SU-DHL-6 (cell line): ENCODE measurements at regions not wholly inside any gene's neighbourhood (a gene's known extent, or its start where the extent isn't known, plus 50 kb on each side); places are given as distances from the start of the nearest gene placed in this dataset.

ENCODE experiments used
- H2AFZ ChIP-seq: fragments of 200-600 bp; sonication (generic); 2 replicates; pipeline ENCODE4 v1.6.1; 2014; ENCODE audit warnings: low read depth, mild to moderate bottlenecking, moderate library complexity, mixed read lengths, antibody characterized with exemption, low read length; ENCODE audit not compliant: severe bottlenecking
- H3F3A ChIP-seq: fragments of 200-600 bp; shearing (Covaris generic); 2 replicates; pipeline ENCODE4 v1.6.0; 2016; ENCODE audit warnings: antibody characterized with exemption, mild to moderate bottlenecking; ENCODE audit not compliant: insufficient read depth
- H3K27ac ChIP-seq: fragments of 200-600 bp; sonication (generic); 2 replicates; pipeline ENCODE4 v1.5.1; 2016; ENCODE audit warnings: low read depth, mild to moderate bottlenecking, low read length, moderate library complexity, mixed read lengths
- H3K27me3 ChIP-seq: fragments of 200-600 bp; sonication (generic), shearing (Covaris generic); 2 replicates; pipeline ENCODE4 v1.6.0; 2014; ENCODE audit warnings: mild to moderate bottlenecking, low read length
- H3K36me3 ChIP-seq: fragments of 200-600 bp; sonication (generic); 2 replicates; pipeline ENCODE4 v1.6.1; 2014; ENCODE audit warnings: mild to moderate bottlenecking, low read length, mixed read lengths
- H3K4me2 ChIP-seq: fragments of 300-600, 200-600 bp; shearing (Covaris generic), sonication (generic); 2 replicates; pipeline ENCODE4 v1.6.0; 2014; ENCODE audit warnings: low read length, low read depth, mild to moderate bottlenecking; ENCODE audit not compliant: poor library complexity, severe bottlenecking
- H3K4me3 ChIP-seq: fragments of 200-600 bp; sonication (generic); 2 replicates; pipeline ENCODE4 v1.5.1; 2014; ENCODE audit warnings: antibody characterized with exemption, low read length, mild to moderate bottlenecking, mixed read lengths; ENCODE audit not compliant: insufficient read depth, poor library complexity, severe bottlenecking
- H3K79me2 ChIP-seq: fragments of 200-600 bp; sonication (generic); 2 replicates; pipeline ENCODE4 v1.6.1; 2014; ENCODE audit warnings: mild to moderate bottlenecking, low read length, moderate library complexity; ENCODE audit not compliant: insufficient read depth
- H3K9ac ChIP-seq: fragments of 200-600 bp; sonication (generic); 2 replicates; pipeline ENCODE4 v1.7.0; 2014; ENCODE audit warnings: mild to moderate bottlenecking, low read length
- H3K9me2 ChIP-seq: fragments of 200-600 bp; sonication (generic); replicated peaks from 2 replicates; pipeline ENCODE4 v1.6.1; 2014; ENCODE audit warnings: low read length; ENCODE audit not compliant: insufficient read depth
- H3K9me3 ChIP-seq: fragments of 200-600 bp; sonication (generic); 2 replicates; pipeline ENCODE4 v1.6.1; 2014; ENCODE audit warnings: low read length, mixed read lengths; ENCODE audit not compliant: insufficient read depth
- H4K20me1 ChIP-seq: fragments of 200-600 bp; sonication (generic); 2 replicates; pipeline ENCODE4 v1.6.1; 2014; ENCODE audit warnings: low read depth, mild to moderate bottlenecking, antibody characterized with exemption, low read length, moderate library complexity, mixed read lengths
- EZH2phosphoT487 ChIP-seq: fragments of 200-600 bp; sonication (generic), shearing (Covaris generic); conservative IDR thresholded peaks from 2 replicates; pipeline ENCODE4 v1.6.1; 2018; ENCODE audit warnings: mild to moderate bottlenecking, antibody characterized with exemption, low read length, moderate library complexity, mixed read lengths
- TF ChIP-seq, protein P1 (sequence below): fragments of 200-600 bp; sonication (generic); IDR thresholded peaks from one replicate; pipeline ENCODE4 v1.5.1; 2017; ENCODE audit warnings: antibody characterized with exemption, mild to moderate bottlenecking, low read length, moderate library complexity; ENCODE audit not compliant: insufficient read depth, poor library complexity, severe bottlenecking

DNA sequence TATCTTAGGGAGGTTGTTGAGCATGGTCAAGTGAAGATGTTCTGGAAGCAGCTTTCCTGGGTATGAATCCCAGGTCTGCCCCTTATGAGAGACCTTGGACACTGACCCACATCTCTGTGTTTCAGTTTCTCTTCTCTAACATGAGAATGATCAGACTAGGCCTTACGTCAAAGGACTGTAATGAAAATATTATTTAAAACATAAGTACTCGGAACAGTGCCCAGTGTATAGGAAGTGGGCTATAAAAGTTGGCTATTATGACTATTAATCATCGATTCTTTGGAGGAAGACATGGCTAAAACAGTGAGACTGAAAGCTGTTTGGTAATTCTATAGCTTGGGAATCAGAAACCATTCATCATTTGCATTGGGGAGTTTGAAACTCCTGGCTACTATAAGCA lies 65.3 kb upstream of the MYO10 start:
- Histone ChIP-seq H3K9me2 (no peaks in the 10 kb centered on the region), H3F3A (no peaks in the 10 kb centered on the region), H3K27me3 (no peaks in the 10 kb centered on the region), H3K4me2 (no peak overlapping the region), H3K9me3 (no peaks in the 10 kb centered on the region), H3K27ac (no peak overlapping the region), H2AFZ (no peak overlapping the region), H4K20me1 (no peaks in the 10 kb centered on the region), H3K79me2 (no peaks in the 10 kb centered on the region), H3K36me3 (no peaks in the 10 kb centered on the region), H3K4me3 (no peak overlapping the region), H3K9ac (no peak overlapping the region)
- TF ChIP-seq, protein P1, sequence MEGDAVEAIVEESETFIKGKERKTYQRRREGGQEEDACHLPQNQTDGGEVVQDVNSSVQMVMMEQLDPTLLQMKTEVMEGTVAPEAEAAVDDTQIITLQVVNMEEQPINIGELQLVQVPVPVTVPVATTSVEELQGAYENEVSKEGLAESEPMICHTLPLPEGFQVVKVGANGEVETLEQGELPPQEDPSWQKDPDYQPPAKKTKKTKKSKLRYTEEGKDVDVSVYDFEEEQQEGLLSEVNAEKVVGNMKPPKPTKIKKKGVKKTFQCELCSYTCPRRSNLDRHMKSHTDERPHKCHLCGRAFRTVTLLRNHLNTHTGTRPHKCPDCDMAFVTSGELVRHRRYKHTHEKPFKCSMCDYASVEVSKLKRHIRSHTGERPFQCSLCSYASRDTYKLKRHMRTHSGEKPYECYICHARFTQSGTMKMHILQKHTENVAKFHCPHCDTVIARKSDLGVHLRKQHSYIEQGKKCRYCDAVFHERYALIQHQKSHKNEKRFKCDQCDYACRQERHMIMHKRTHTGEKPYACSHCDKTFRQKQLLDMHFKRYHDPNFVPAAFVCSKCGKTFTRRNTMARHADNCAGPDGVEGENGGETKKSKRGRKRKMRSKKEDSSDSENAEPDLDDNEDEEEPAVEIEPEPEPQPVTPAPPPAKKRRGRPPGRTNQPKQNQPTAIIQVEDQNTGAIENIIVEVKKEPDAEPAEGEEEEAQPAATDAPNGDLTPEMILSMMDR, result no peak
- no peak for TF ChIP-seq EZH2phosphoT487

DNA sequence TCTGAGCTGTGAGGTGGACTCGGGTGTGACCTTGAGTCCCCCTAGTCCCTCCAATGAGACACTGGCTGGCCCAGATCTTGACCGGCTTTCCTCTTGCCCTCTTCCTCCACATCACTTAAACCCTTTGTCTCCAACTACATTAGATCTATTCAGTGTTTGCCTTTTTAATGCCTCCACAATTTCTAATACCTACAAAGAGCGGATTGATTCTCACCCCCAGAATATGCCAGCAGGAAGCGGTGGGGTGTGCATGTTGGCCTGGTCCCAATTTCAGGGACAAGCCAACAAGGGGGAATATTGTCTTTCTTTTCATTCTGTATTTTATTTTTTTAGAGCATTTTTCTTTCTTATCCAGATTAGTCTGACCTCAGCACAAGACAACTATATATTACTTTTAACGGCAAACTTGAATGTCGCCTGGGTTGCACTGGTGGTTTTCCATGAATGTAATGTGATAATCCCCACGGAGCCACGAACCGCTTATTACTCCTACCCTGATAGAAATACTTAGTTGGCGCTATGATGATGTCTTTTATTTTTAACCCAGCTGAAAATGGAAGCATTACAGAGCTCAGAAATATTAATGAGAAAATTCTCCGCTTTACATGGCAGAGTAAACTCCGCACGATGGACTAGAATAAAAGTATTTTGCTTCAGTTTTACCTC lies 68.5 kb upstream of the MYO10 start:
- no peaks in the 10 kb centered on the region for H3K36me3 ChIP-seq
- H3K4me2 ChIP-seq, result no peak overlapping the region
- no peak overlapping the region for H3K4me3 ChIP-seq
- H3K9me2 ChIP-seq, result no peaks in the 10 kb centered on the region
- no peaks in the 10 kb centered on the region for H4K20me1 ChIP-seq
- no peak overlapping the region for H3K27ac ChIP-seq
- no peaks in the 10 kb centered on the region for H3K27me3 ChIP-seq
- no peaks in the 10 kb centered on the region for H3K79me2 ChIP-seq
- TF ChIP-seq, protein P1, result no peak
- no peak for TF ChIP-seq EZH2phosphoT487
- no peak overlapping the region for H3K9ac ChIP-seq
- no peaks in the 10 kb centered on the region for H3K9me3 ChIP-seq
- no peak overlapping the region for H2AFZ ChIP-seq
- no peaks in the 10 kb centered on the region for H3F3A ChIP-seq

DNA sequence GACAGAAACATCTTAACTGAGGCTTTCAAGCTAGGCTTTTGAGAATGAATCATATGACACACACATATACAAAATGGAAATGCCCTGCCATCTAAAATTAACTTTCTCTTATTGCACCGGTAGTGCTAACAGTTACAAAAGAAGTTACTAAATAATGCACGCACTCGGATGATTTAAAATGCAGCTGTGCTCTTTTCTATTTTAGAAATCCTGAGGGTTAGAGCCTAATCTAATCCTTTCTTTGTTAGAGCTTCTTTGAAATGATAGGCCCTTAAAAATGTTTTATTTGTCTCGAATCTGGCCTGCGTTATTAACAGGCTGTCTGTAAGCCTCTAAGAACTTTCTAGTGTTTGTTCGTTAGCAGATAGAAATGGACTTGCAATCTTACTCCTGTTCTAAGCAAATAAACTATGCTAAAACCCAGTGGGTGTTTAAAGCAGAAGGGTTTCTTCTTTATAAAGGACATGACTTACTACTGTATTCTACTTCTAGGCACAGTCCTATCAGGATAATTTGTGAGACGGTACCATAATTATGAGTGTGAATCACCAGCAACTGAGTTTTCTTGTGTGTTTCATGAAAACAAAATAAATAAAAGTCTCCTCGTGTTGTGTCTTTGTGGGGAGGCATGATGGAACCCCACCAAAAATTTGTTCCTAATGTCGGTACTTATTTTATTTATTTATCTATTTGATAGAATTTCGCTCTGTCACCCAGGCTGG lies 69.2 kb upstream of the MYO10 start:
- Histone ChIP-seq H3K79me2 (no peaks in the 10 kb centered on the region), H3K9me3 (no peaks in the 10 kb centered on the region), H3K27ac (no peak overlapping the region), H2AFZ (no peak overlapping the region), H3K9me2 (no peaks in the 10 kb centered on the region), H3F3A (no peaks in the 10 kb centered on the region), H4K20me1 (no peaks in the 10 kb centered on the region), H3K27me3 (no peaks in the 10 kb centered on the region), H3K4me2 (no peak overlapping the region), H3K4me3 (no peak overlapping the region), H3K36me3 (no peaks in the 10 kb centered on the region), H3K9ac (no peak overlapping the region)
- TF ChIP-seq EZH2phosphoT487, result no peak
- TF ChIP-seq, protein P1, result no peak
